Spinal cord (tissue), 9 donors: ENCODE measurements at regions not wholly inside any gene's neighbourhood (a gene's known extent, or its start where the extent isn't known, plus 50 kb on each side); places are given as distances from the start of the nearest gene placed in this dataset.
A peak's percentile ranks its signal among the peaks of the same experiment; 100 is the strongest.

ENCODE experiments used
- DNase-seq, 6 donors: peaks; one replicate each; pipeline versions ENCODE4 v3.0.0 to v3.0.0-alpha.2; 2013 to 2015; ENCODE audit warnings: low spot score in 6 of 6, low read depth in 4 of 6
- H3K27ac ChIP-seq: one replicate; pipeline ENCODE4 v1.5.1; 2013; ENCODE audit warnings: low read depth, low read length, control low read depth
- H3K27me3 ChIP-seq: one replicate; pipeline ENCODE4 v1.6.1; 2013; ENCODE audit warnings: low read length; ENCODE audit not compliant: control insufficient read depth, insufficient read depth
- H3K36me3 ChIP-seq: one replicate; pipeline ENCODE4 v1.6.1; 2013; ENCODE audit warnings: low read length; ENCODE audit not compliant: control insufficient read depth, insufficient read depth
- H3K4me1 ChIP-seq: one replicate; pipeline ENCODE4 v1.6.1; 2013; ENCODE audit warnings: low read length; ENCODE audit not compliant: control insufficient read depth, insufficient read depth
- H3K4me3 ChIP-seq: one replicate; pipeline ENCODE4 v1.5.1; 2013; ENCODE audit warnings: low read depth, low read length, control low read depth
- H3K9me3 ChIP-seq: one replicate; pipeline ENCODE4 v1.6.1; 2013; ENCODE audit warnings: low read length; ENCODE audit not compliant: control insufficient read depth, insufficient read depth
- WGBS: methylation state at CpG from one replicate; pipeline ENCODE4 v1.1.5; 2013; ENCODE audit warnings: missing lambda C conversion rate; ENCODE audit not compliant: insufficient coverage; 5-methylcytosine and 5-hydroxymethylcytosine counted together
- donor health status: healthy.

GRCh38 chr1:29730623-29731022 lies 494.3 kb downstream of the PTPRU start:
- DNase-seq, result peak in 2 of 6 donors; percentile 4 to 24
- H3K27ac ChIP-seq, result no peak overlapping the region
- no peak overlapping the region for H3K4me3 ChIP-seq
- H3K36me3 ChIP-seq, result no peaks in the 10 kb centered on the region
- WGBS, result 64% methylated on average over 3 of the region's 5 CpGs
- H3K4me1 ChIP-seq, result no peaks in the 10 kb centered on the region
- no peaks in the 10 kb centered on the region for H3K27me3 ChIP-seq
- H3K9me3 ChIP-seq, result no peaks in the 10 kb centered on the region

- H3K27me3 ChIP-seq, result no peaks in the 10 kb centered on the region
- H3K9me3 ChIP-seq, result no peaks in the 10 kb centered on the region
- H3K4me3 ChIP-seq, result no peak overlapping the region
- WGBS, result 76% methylated on average over 4 of the region's 6 CpGs
- no peak overlapping the region for H3K27ac ChIP-seq
- H3K36me3 ChIP-seq, result no peaks in the 10 kb centered on the region
- DNase-seq, result no peak
- H3K4me1 ChIP-seq, result no peaks in the 10 kb centered on the region
Observed at GRCh38 chr1:29729281-29729680, 493.0 kb downstream of the PTPRU start.

DNA sequence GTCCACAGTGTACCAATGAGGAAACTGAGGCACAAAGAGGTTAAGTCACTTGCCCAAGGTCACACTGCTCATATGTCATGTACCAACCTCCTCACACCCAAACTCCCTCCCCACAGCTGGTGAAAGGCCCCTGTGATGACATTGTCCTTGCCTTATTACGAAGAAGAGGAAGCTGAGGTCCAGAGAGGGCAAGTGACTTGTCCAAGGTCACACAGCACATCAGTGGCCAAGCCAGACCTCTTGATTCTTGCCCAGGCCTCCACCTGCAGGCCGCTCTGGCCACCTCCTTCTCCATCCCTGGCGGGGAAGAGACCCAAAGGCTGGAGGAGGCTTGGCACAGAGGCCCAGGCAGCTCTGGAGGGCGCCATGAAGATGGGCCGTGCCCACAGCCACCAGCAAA lies 492.4 kb downstream of the PTPRU start:
- Histone ChIP-seq H3K9me3 (no peaks in the 10 kb centered on the region), H3K4me3 (no peak overlapping the region), H3K36me3 (no peaks in the 10 kb centered on the region), H3K27ac (no peak overlapping the region), H3K4me1 (no peaks in the 10 kb centered on the region), H3K27me3 (no peaks in the 10 kb centered on the region)
- 87% methylated on average over 4 of the region's 5 CpGs for whole genome bisulfite sequencing
- DNase-seq, result no peak

DNA sequence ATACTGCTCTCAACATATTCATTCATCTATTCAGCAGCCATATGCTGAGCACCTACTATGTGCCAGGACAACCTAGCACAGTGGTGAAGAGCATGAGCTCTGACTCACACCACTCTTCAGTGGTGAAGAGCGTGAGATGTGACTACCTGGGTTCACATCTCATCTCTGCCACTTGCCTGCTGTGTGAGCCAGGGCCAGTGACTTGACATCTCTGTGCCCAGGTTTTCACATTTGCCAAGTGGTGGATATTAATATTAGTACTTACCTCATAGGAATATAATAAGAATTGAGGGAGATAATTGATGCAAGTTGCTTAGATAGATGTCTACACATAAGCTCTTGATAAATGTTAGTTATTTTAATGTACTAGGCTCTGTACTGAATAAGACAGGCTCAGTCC lies 488.9 kb downstream of the PTPRU start:
- Histone ChIP-seq H3K27ac (no peak overlapping the region), H3K9me3 (no peaks in the 10 kb centered on the region), H3K4me3 (no peak overlapping the region), H3K4me1 (no peaks in the 10 kb centered on the region), H3K36me3 (no peaks in the 10 kb centered on the region), H3K27me3 (no peaks in the 10 kb centered on the region)
- no peak for DNase-seq
- WGBS, result 80% methylated on average over 1 of the region's 1 CpG

GRCh38 chr1:29722598-29722997 lies 486.3 kb downstream of the PTPRU start:
- Histone ChIP-seq H3K9me3 (no peaks in the 10 kb centered on the region), H3K4me1 (no peaks in the 10 kb centered on the region), H3K27me3 (no peaks in the 10 kb centered on the region), H3K4me3 (no peak overlapping the region), H3K36me3 (no peaks in the 10 kb centered on the region), H3K27ac (no peak overlapping the region)
- no peak for DNase-seq

- Histone ChIP-seq H3K4me1 (no peaks in the 10 kb centered on the region), H3K27ac (no peak overlapping the region), H3K27me3 (no peaks in the 10 kb centered on the region), H3K4me3 (no peak overlapping the region), H3K36me3 (no peaks in the 10 kb centered on the region), H3K9me3 (no peaks in the 10 kb centered on the region)
- 86% methylated on average over 1 of the region's 4 CpGs for WGBS
- no peak for DNase-seq
Observed at GRCh38 chr1:29719253-29719652, 482.9 kb downstream of the PTPRU start.

GRCh38 chr1:29718791-29719190 lies 482.5 kb downstream of the PTPRU start:
- Histone ChIP-seq H3K4me3 (no peak overlapping the region), H3K4me1 (no peaks in the 10 kb centered on the region), H3K27me3 (no peaks in the 10 kb centered on the region), H3K9me3 (no peaks in the 10 kb centered on the region), H3K36me3 (no peaks in the 10 kb centered on the region), H3K27ac (no peak overlapping the region)
- DNase-seq, result no peak

DNA sequence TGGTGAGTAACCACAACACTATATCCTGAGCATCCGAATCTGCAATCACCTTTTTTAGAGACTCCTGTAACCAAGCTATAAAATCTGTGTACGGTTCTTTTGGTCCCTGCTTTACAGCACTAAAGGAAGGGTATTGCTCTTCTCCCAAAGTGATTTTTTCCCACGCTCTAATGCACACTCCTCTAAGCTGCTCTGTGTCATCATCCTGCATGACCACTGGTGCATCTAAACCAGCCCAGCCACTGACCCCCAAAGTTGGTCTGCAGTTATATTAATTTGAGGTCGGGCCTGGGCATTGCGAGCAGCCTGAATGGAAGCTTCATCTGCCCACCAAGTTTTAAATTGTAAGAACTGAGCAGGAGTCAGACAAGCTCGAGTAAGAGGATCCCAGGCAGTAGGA lies 480.0 kb downstream of the PTPRU start:
- H3K27ac ChIP-seq, result no peak overlapping the region
- H3K4me1 ChIP-seq, result no peaks in the 10 kb centered on the region
- no peaks in the 10 kb centered on the region for H3K27me3 ChIP-seq
- no peak overlapping the region for H3K4me3 ChIP-seq
- 49% methylated on average over 3 of the region's 6 CpGs for WGBS
- DNase-seq, result no peak
- no peaks in the 10 kb centered on the region for H3K9me3 ChIP-seq
- H3K36me3 ChIP-seq, result no peaks in the 10 kb centered on the region

DNA sequence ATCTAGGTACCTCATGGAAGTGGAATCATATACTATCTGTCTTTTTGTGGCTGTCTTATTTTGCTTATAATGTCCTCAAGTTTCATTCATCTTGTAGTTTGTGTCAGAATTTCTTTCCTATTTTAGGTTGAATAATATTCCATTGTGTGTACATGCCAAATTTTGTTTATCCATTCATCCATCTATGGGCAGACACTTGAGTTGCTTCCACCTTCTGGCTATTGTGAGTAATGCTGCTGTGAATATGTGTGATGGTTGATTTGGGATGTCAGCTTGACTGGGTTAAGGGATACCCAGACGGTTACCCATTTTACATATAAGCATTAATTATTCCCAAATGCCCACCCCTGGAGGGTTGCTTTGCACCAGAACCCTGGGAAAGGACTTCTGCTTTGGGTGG lies 477.5 kb downstream of the PTPRU start:
- no peak overlapping the region for H3K4me3 ChIP-seq
- no CpG with 5 or more reads among the region's 1 CpG for WGBS

DNA sequence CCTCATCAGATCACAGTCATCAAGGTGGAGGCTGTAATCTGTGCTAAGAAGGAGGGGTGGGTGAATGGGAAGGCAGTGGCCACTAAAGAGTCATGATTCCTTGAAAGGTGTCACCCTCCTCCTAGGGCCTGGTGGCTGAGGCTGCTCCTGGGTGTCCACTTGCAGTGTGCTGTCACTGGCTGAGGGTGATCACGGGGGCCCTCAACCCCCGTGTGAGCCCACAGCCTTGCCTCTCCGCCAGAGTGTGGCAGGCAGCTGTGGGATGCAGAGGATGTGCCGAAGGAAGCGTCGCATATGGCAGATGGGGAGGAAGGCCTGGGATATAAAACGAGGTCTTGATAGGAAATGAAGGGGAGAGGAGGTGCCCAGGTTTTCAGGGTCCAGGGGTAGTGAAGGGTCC lies 476.5 kb downstream of the PTPRU start:
- no peak for DNase-seq
- H3K27ac ChIP-seq, result no peak overlapping the region
- 77% methylated on average over 7 of the region's 7 CpGs for WGBS
- no peak overlapping the region for H3K4me3 ChIP-seq
- H3K9me3 ChIP-seq, result no peaks in the 10 kb centered on the region
- H3K27me3 ChIP-seq, result no peaks in the 10 kb centered on the region
- H3K4me1 ChIP-seq, result peaks cover 21% of the 10 kb centered on the region
- H3K36me3 ChIP-seq, result no peaks in the 10 kb centered on the region

More for the DNA sequence above, 477.5 kb downstream of the PTPRU start:
- Histone ChIP-seq H3K27me3 (no peaks in the 10 kb centered on the region), H3K36me3 (no peaks in the 10 kb centered on the region), H3K27ac (no peak overlapping the region), H3K9me3 (no peaks in the 10 kb centered on the region), H3K4me1 (peaks cover 11% of the 10 kb centered on the region)
- peak in 1 of 6 donors; percentile 53 for DNase-seq

GRCh38 chr1:29712284-29712651 lies 475.9 kb downstream of the PTPRU start:
- WGBS, result 92% methylated on average over 2 of the region's 4 CpGs
- Histone ChIP-seq H3K27me3 (no peaks in the 10 kb centered on the region), H3K9me3 (no peaks in the 10 kb centered on the region), H3K4me1 (peaks cover 24% of the 10 kb centered on the region), H3K27ac (no peak overlapping the region), H3K4me3 (no peak overlapping the region), H3K36me3 (no peaks in the 10 kb centered on the region)
- DNase-seq, result no peak
